H1 (cell line): ENCODE measurements at regions not wholly inside any gene's neighbourhood (a gene's known extent, or its start where the extent isn't known, plus 50 kb on each side); places are given as distances from the start of the nearest gene placed in this dataset.
"Not testable (repeated sequence)": the region's sequence is repeated elsewhere in the genome, so short reads cannot be mapped to it uniquely, and the experiment has no call there.

ENCODE experiments used
- CTCF ChIA-PET: fragments of 300-600 bp; sonication (Branson Sonifier 250); formaldehyde crosslinking; loops from one replicate; lab custom pipeline; 2021; ENCODE audit not compliant: partially characterized antibody; lab: Charles Lee
- POLR2A ChIA-PET: fragments of 300-600 bp; sonication (Branson Sonifier 250); formaldehyde crosslinking; loops from one replicate; lab custom pipeline; 2021; ENCODE audit warnings: inconsistent platforms; ENCODE audit not compliant: partially characterized antibody; lab: Charles Lee
- DNase-seq, 2 experiments: peaks; one replicate each; pipeline versions ENCODE4 v3.0.0 to v3.0.0-alpha.2; 2010 to 2022; ENCODE audit warnings: low spot score in 2 of 2, low read depth in 1 of 2, mixed read lengths in 1 of 2
- FAIRE-seq: peaks from 2 replicates; lab custom pipeline; 2011; peaks lifted over from hg19 to GRCh38; lab: Jason Lieb, UNC
- H2AFZ ChIP-seq: 2 replicates; pipeline ENCODE4 v1.8.1; 2012; ENCODE audit warnings: low read length, inconsistent platforms
- H2AK5ac ChIP-seq: 2 replicates; pipeline ENCODE4 v1.6.1; 2013; ENCODE audit warnings: low read depth, low read length
- H2BK120ac ChIP-seq: replicated peaks from 2 replicates; pipeline ENCODE3; 2013; ENCODE audit warnings: low read depth, low read length, inconsistent platforms
- H2BK12ac ChIP-seq: 2 replicates; pipeline ENCODE4 v1.6.1; 2013; ENCODE audit warnings: low read depth, low read length
- H2BK15ac ChIP-seq: 2 replicates; pipeline ENCODE4 v1.6.1; 2013; ENCODE audit warnings: low read length
- H2BK20ac ChIP-seq: 2 replicates; pipeline ENCODE4 v1.6.1; 2013; ENCODE audit warnings: low read length
- H2BK5ac ChIP-seq: 2 replicates; pipeline ENCODE4 v1.6.1; 2013; ENCODE audit warnings: low read depth, low read length
- H3K14ac ChIP-seq: 2 replicates; pipeline ENCODE4 v1.6.1; 2013; ENCODE audit warnings: inconsistent platforms; ENCODE audit not compliant: insufficient read length
- H3K18ac ChIP-seq: 2 replicates; pipeline ENCODE4 v1.6.1; 2013; ENCODE audit warnings: low read length; ENCODE audit errors: extremely low read depth
- H3K23ac ChIP-seq: 2 replicates; pipeline ENCODE4 v1.6.1; 2013; ENCODE audit warnings: inconsistent platforms; ENCODE audit not compliant: insufficient read length
- H3K23me2 ChIP-seq: 2 replicates; pipeline ENCODE4 v1.6.1; 2013; ENCODE audit warnings: low read depth, low read length
- H3K27ac ChIP-seq: 2 replicates; pipeline ENCODE4 v1.6.1; 2011; ENCODE audit warnings: low read depth, low read length, inconsistent platforms
- H3K27me3 ChIP-seq, 4 experiments: replicated peaks in 1 of 4; 1 replicate in 1 of 4; 2 replicates in 3 of 4; pipeline versions ENCODE4 v1.6.1 to v1.8.1; 2011 to 2013; ENCODE audit warnings: low read length in 3 of 4, mild to moderate bottlenecking in 3 of 4, inconsistent platforms in 2 of 4, mixed read lengths in 2 of 4, moderate library complexity in 1 of 4; ENCODE audit not compliant: control insufficient read depth in 3 of 4, insufficient read depth in 3 of 4; ENCODE audit errors: extremely low read depth in 1 of 4
- H3K36me3 ChIP-seq, 4 experiments: 2 replicates each; pipeline versions ENCODE4 v1.6.1 to v1.8.1; 2011 to 2013; ENCODE audit warnings: mild to moderate bottlenecking in 4 of 4, low read length in 3 of 4, moderate library complexity in 2 of 4, control low read depth in 1 of 4, inconsistent platforms in 1 of 4; ENCODE audit not compliant: insufficient read depth in 4 of 4, control insufficient read depth in 2 of 4
- H3K4ac ChIP-seq: replicated peaks from 2 replicates; pipeline ENCODE3; 2013; ENCODE audit warnings: low read length, low read depth, mixed read lengths, inconsistent platforms; ENCODE audit not compliant: insufficient read length
- H3K4me1 ChIP-seq, 4 experiments: replicated peaks in 1 of 4; 1 replicate in 1 of 4; 2 replicates in 3 of 4; pipeline versions ENCODE4 v1.6.1 to v1.8.1; 2011 to 2013; ENCODE audit warnings: low read length in 3 of 4, inconsistent platforms in 2 of 4, mixed read lengths in 1 of 4; ENCODE audit not compliant: insufficient read depth in 4 of 4, control insufficient read depth in 3 of 4
- H3K4me2 ChIP-seq, 2 experiments: 2 replicates each; pipeline versions ENCODE4 v1.6.1 to v1.8.1; 2011 to 2013; ENCODE audit warnings: low read depth in 2 of 2, low read length in 2 of 2, control low read depth in 1 of 2, inconsistent platforms in 1 of 2, mild to moderate bottlenecking in 1 of 2; ENCODE audit not compliant: insufficient read depth in 1 of 2
- H3K4me3 ChIP-seq, 4 experiments: fragments of 200-600, 300-600 bp in 1 of 4; sonication (generic), shearing (Covaris generic), sonication (Bioruptor Twin) in 1 of 4; 2 replicates each; pipeline versions ENCODE4 v1.5.1 to v1.8.1; 2011 to 2016; ENCODE audit warnings: low read length in 4 of 4, low read depth in 3 of 4, control low read depth in 2 of 4, inconsistent platforms in 2 of 4, mild to moderate bottlenecking in 2 of 4, mixed read lengths in 1 of 4, moderate library complexity in 1 of 4; ENCODE audit not compliant: insufficient read depth in 2 of 4; ENCODE audit errors: extremely low read depth in 1 of 4
- H3K56ac ChIP-seq: replicated peaks from 2 replicates; pipeline ENCODE3; 2013; ENCODE audit warnings: low read depth, mild to moderate bottlenecking, mixed read lengths, low read length, inconsistent platforms; ENCODE audit not compliant: insufficient read length
- H3K79me1 ChIP-seq: 2 replicates; pipeline ENCODE4 v1.6.1; 2013; ENCODE audit warnings: low read depth, low read length, control low read depth
- H3K79me2 ChIP-seq, 2 experiments: 2 replicates each; pipeline versions ENCODE4 v1.6.1 to v1.8.1; 2012 to 2013; ENCODE audit warnings: low read length in 2 of 2, mild to moderate bottlenecking in 2 of 2, inconsistent platforms in 1 of 2; ENCODE audit not compliant: insufficient read depth in 2 of 2, control insufficient read depth in 1 of 2
- H3K9ac ChIP-seq, 4 experiments: replicated peaks in 1 of 4; 1 replicate in 1 of 4; 2 replicates in 3 of 4; pipeline versions ENCODE4 v1.6.1 to v1.8.1; 2011 to 2013; ENCODE audit warnings: low read depth in 3 of 4, low read length in 3 of 4, control low read depth in 2 of 4, mild to moderate bottlenecking in 2 of 4, moderate library complexity in 2 of 4, inconsistent platforms in 1 of 4; ENCODE audit errors: extremely low read depth in 1 of 4
- H3K9me3 ChIP-seq, 2 experiments: 2 replicates each; pipeline versions ENCODE4 v1.6.1 to v1.8.1; 2012 to 2013; ENCODE audit warnings: mild to moderate bottlenecking in 2 of 2, moderate library complexity in 2 of 2, control low read depth in 1 of 2, inconsistent platforms in 1 of 2, low read depth in 1 of 2, low read length in 1 of 2, mixed read lengths in 1 of 2; ENCODE audit not compliant: insufficient read depth in 2 of 2
- H4K20me1 ChIP-seq, 2 experiments: replicated peaks in 1 of 2; 2 replicates each; pipeline versions ENCODE3 to v1.8.1; 2011 to 2013; ENCODE audit warnings: inconsistent platforms in 2 of 2, low read length in 2 of 2, mild to moderate bottlenecking in 1 of 2; ENCODE audit not compliant: insufficient read depth in 2 of 2, control insufficient read depth in 1 of 2
- H4K5ac ChIP-seq: 2 replicates; pipeline ENCODE4 v1.6.1; 2013; ENCODE audit warnings: low read length, low read depth, mixed read lengths, inconsistent platforms; ENCODE audit not compliant: insufficient read length
- H4K8ac ChIP-seq: 2 replicates; pipeline ENCODE4 v1.8.0; 2013; ENCODE audit warnings: mild to moderate bottlenecking, moderate library complexity, low read length, inconsistent platforms; ENCODE audit not compliant: insufficient read depth; ENCODE audit errors: extremely low read depth
- H4K91ac ChIP-seq: replicated peaks from 2 replicates; pipeline ENCODE3; 2013; ENCODE audit warnings: low read length, mixed read lengths, inconsistent platforms; ENCODE audit not compliant: insufficient read length
- WGBS, 2 experiments: shearing (Covaris generic) in 1 of 2; methylation state at CpG; one replicate each; pipeline versions ENCODE4 v1.1.6 to v1.1.7; 2013 to 2015; ENCODE audit warnings: low lambda C conversion rate in 2 of 2, mixed read lengths in 2 of 2, inconsistent platforms in 1 of 2, low coverage in 1 of 2, missing lambda C conversion rate in 1 of 2; ENCODE audit not compliant: insufficient replicate concordance in 2 of 2, insufficient coverage in 1 of 2, insufficient read length in 1 of 2; ENCODE audit errors: extremely low coverage in 1 of 2, missing lambda C conversion rate in 1 of 2; 5-methylcytosine and 5-hydroxymethylcytosine counted together

GRCh38 chr6:4252445-4252844 is 117.1 kb upstream of the ECI2 start:
- DNase-seq, H3K14ac ChIP-seq, H3K18ac ChIP-seq, H3K27me3 ChIP-seq, H3K4me3 ChIP-seq, H2BK5ac ChIP-seq, H3K9me3 ChIP-seq, H3K23ac ChIP-seq, H4K5ac ChIP-seq, H2BK20ac ChIP-seq, H2AK5ac ChIP-seq, H3K4me1 ChIP-seq, CTCF ChIA-PET, FAIRE-seq, H3K4me2 ChIP-seq, H3K79me1 ChIP-seq, H4K8ac ChIP-seq, POLR2A ChIA-PET, H2BK15ac ChIP-seq, H4K20me1 ChIP-seq, H3K56ac ChIP-seq, H4K91ac ChIP-seq, H3K27ac ChIP-seq, H3K9ac ChIP-seq, H3K23me2 ChIP-seq, H2BK120ac ChIP-seq, H3K4ac ChIP-seq, H3K79me2 ChIP-seq, H2AFZ ChIP-seq, H3K36me3 ChIP-seq, H2BK12ac ChIP-seq: not testable (repeated sequence)
- WGBS, 2 experiments: 87% methylated on average over 5 of the region's 5 CpGs; no CpG with 5 or more reads in 1 of the 2 experiments
